ENCODE measurements at regions not wholly inside any gene's neighbourhood (a gene's known extent, or its start where the extent isn't known, plus 50 kb on each side); places are given as distances from the start of the nearest gene placed in this dataset.

GRCh38 chr5:74372051-74372450 lies 268.5 kb downstream of the ENC1 start:
- H3K9ac ChIP-seq (ENCODE audit: control insufficient read depth, insufficient read depth, low read length): no peak overlapping the region
- WGBS (ENCODE audit: insufficient coverage, insufficient replicate concordance, low lambda C conversion rate, missing lambda C conversion rate): 8% methylated on average over 3 of the region's 3 CpGs
- in situ Hi-C loops (cut with MboI): no loop called here
- POLR2A ChIA-PET: no interaction called here
- H3K79me2 ChIP-seq (ENCODE audit: control insufficient read depth, insufficient read depth, low read length): no peaks in the 10 kb centered on the region
- no peak for DNase-seq (ENCODE audit: low read depth, low spot score)
- RAD21 ChIA-PET (ENCODE audit: unreplicated experiment): no interaction called here
- no peak for ATAC-seq
- no peak overlapping the region for H2AFZ ChIP-seq (ENCODE audit: control insufficient read depth, low read depth, low read length)
- H3K4me3 ChIP-seq: no peak overlapping the region
- H3K4me2 ChIP-seq (ENCODE audit: control insufficient read depth, insufficient read depth): no peak overlapping the region
- H3K36me3 ChIP-seq (ENCODE audit: control insufficient read depth in 2 of 2, insufficient read depth in 2 of 2, low read length in 1 of 2): no peaks in the 10 kb centered on the region
- CTCF ChIA-PET: no interaction called here
- H3K27me3 ChIP-seq (replicated peaks in 1 of 2; ENCODE audit: control insufficient read depth in 2 of 2, insufficient read depth in 2 of 2, low read length in 1 of 2): no peaks in the 10 kb centered on the region
- H3K27ac ChIP-seq (ENCODE audit: control insufficient read depth, insufficient read depth): no peak overlapping the region
- no peaks in the 10 kb centered on the region for H3K4me1 ChIP-seq (ENCODE audit: control insufficient read depth, insufficient read depth, low read length)
- TF ChIP-seq BRCA1 (IDR thresholded peaks at IDR 0.05; ENCODE audit: low read depth, low read length): no peak
- no peak for TF ChIP-seq USF1 (IDR thresholded peaks at IDR 0.05; ENCODE audit: borderline replicate concordance, extremely low read length, insufficient read depth, low read depth, low read length)
- no peak for TF ChIP-seq ZSCAN29 (IDR thresholded peaks at IDR 0.05)
- TF ChIP-seq TCF7 (IDR thresholded peaks at IDR 0.05; ENCODE audit: borderline replicate concordance): no peak
- no peak for TF ChIP-seq USF2 (IDR thresholded peaks at IDR 0.05; ENCODE audit: borderline replicate concordance, low read depth, low read length)
- no peak for TF ChIP-seq IRF4 (IDR thresholded peaks at IDR 0.05; ENCODE audit: low read depth, low read length)
- no peak for TF ChIP-seq FOXM1 (IDR thresholded peaks at IDR 0.05; ENCODE audit: low read depth, low read length)
- TF ChIP-seq SKIL (IDR thresholded peaks at IDR 0.05; ENCODE audit: low read depth, poor library complexity, severe bottlenecking): no peak
- no peak for TF ChIP-seq EZH2 (IDR thresholded peaks at IDR 0.05; ENCODE audit: borderline replicate concordance, control insufficient read depth, low read depth, low read length)
- no peak for TF ChIP-seq ZNF274 (IDR thresholded peaks at IDR 0.05; ENCODE audit: insufficient read depth, insufficient read length)
- no peak for TF ChIP-seq JUND (IDR thresholded peaks at IDR 0.05; ENCODE audit: low read depth, low read length)
- TF ChIP-seq BCL3 (IDR thresholded peaks at IDR 0.05; ENCODE audit: borderline replicate concordance, insufficient read depth, low read depth, low read length, poor library complexity, severe bottlenecking): no peak
- no peak for TF ChIP-seq POLR2AphosphoS2 (IDR thresholded peaks at IDR 0.05; ENCODE audit: low read depth, low read length)
- no peak for TF ChIP-seq NFYB (IDR thresholded peaks at IDR 0.05; ENCODE audit: insufficient read depth, low read depth, low read length)
- no peak for TF ChIP-seq CBX5 (IDR thresholded peaks at IDR 0.05; ENCODE audit: low read depth)
- TF ChIP-seq MEF2B (IDR thresholded peaks at IDR 0.05; ENCODE audit: partially characterized antibody, poor library complexity, severe bottlenecking): no peak
- intact Hi-C loops (cut with micrococcal nuclease; ENCODE audit: unreplicated experiment): no loop called here
- SMC1A ChIA-PET (ENCODE audit: uncharacterized antibody, unreplicated experiment): no interaction called here
- H4K20me1 ChIP-seq (ENCODE audit: control insufficient read depth, insufficient read depth): no peaks in the 10 kb centered on the region
- H3K9me3 ChIP-seq (replicated peaks; ENCODE audit: control insufficient read depth, insufficient read depth, low read length): no peaks in the 10 kb centered on the region; the same call in 2 of the 3 replicates
- BruUV-seq (replicated peaks): no TSS peak
- FAIRE-seq: no peak
